B cell (primary cell): ENCODE measurements at regions not wholly inside any gene's neighbourhood (a gene's known extent, or its start where the extent isn't known, plus 50 kb on each side); places are given as distances from the start of the nearest gene placed in this dataset.

Experiments used
- ATAC-seq: fragments of 200-7000 bp; cut with Tn5 transposase; one replicate; pipeline ENCODE4 v1.10.0; 2021; ENCODE audit warnings: low read depth, mild to moderate bottlenecking, moderate number of reproducible peaks, moderate library complexity
- CTCF ChIA-PET: fragments of 350-600 bp; sonication (Branson Sonifier 250); formaldehyde crosslinking; loops from one replicate; lab custom pipeline; 2021; ENCODE audit warnings: antibody characterized with exemption, inconsistent platforms; lab: Charles Lee
- POLR2A ChIA-PET: fragments of 350-600 bp; sonication (Branson Sonifier 250); formaldehyde crosslinking; loops from one replicate; lab custom pipeline; 2021; ENCODE audit warnings: antibody characterized with exemption; lab: Charles Lee
- DNase-seq: peaks from one replicate; pipeline ENCODE4 v3.0.0; 2013
- H2AFZ ChIP-seq: 2 replicates; pipeline ENCODE4 v1.6.1; 2012; ENCODE audit warnings: mild to moderate bottlenecking, low read depth, low read length; ENCODE audit not compliant: insufficient read depth, poor library complexity, severe bottlenecking
- H3K27ac ChIP-seq, 2 donors: 1 replicate in 1 of 2; 2 replicates in 1 of 2; pipeline ENCODE4 v1.5.1; 2012 to 2013; ENCODE audit warnings: low read length in 2 of 2, mild to moderate bottlenecking in 2 of 2, moderate library complexity in 1 of 2
- H3K27me3 ChIP-seq, 4 experiments: fragments of 200-600 bp in 1 of 4; sonication (generic) in 1 of 4; replicated peaks in 1 of 4; 1 replicate in 2 of 4; 2 replicates in 2 of 4; pipeline versions ENCODE4 v1.6.1 to v1.7.0; 2013 to 2016; ENCODE audit warnings: low read length in 3 of 4, mild to moderate bottlenecking in 2 of 4, mixed read lengths in 1 of 4, moderate library complexity in 1 of 4; ENCODE audit not compliant: insufficient read depth in 4 of 4, control insufficient read depth in 3 of 4; ENCODE audit errors: control extremely low read depth in 1 of 4
- H3K36me3 ChIP-seq, 2 experiments: replicated peaks in 1 of 2; 1 replicate in 1 of 2; 2 replicates in 1 of 2; pipeline versions ENCODE4 v1.6.1 to v1.7.1; 2013; ENCODE audit warnings: low read length in 1 of 2; ENCODE audit not compliant: insufficient read depth in 2 of 2, control insufficient read depth in 1 of 2; ENCODE audit errors: control extremely low read depth in 1 of 2, extremely low read depth in 1 of 2
- H3K4me1 ChIP-seq, 2 donors: fragments of 200-600 bp in 1 of 2; sonication (generic) in 1 of 2; 1 replicate in 1 of 2; 2 replicates in 1 of 2; pipeline versions ENCODE4 v1.5.1 to v1.6.1; 2013 to 2017; ENCODE audit warnings: low read length in 2 of 2; ENCODE audit not compliant: control insufficient read depth in 2 of 2, insufficient read depth in 2 of 2
- H3K4me2 ChIP-seq: replicated peaks from 2 replicates; pipeline ENCODE3; 2012; ENCODE audit warnings: mild to moderate bottlenecking, low read depth, low read length; ENCODE audit not compliant: poor library complexity, severe bottlenecking
- H3K4me3 ChIP-seq, 5 experiments: fragments of 200-600 bp in 1 of 5; sonication (generic) in 1 of 5; 1 replicate in 3 of 5; 2 replicates in 2 of 5; pipeline versions ENCODE4 v1.5.1 to v1.7.0; 2011 to 2016; ENCODE audit warnings: low read length in 4 of 5, mild to moderate bottlenecking in 4 of 5, low read depth in 2 of 5, control low read depth in 1 of 5, moderate library complexity in 1 of 5; ENCODE audit not compliant: insufficient read depth in 1 of 5; ENCODE audit errors: control extremely low read depth in 1 of 5, extremely low read depth in 1 of 5
- H3K79me2 ChIP-seq: fragments of 200-600 bp; sonication (generic); one replicate; pipeline ENCODE4 v1.6.0; 2016; ENCODE audit warnings: low read length; ENCODE audit not compliant: control insufficient read depth, insufficient read depth
- H3K9ac ChIP-seq: fragments of 200-600 bp; sonication (generic); 2 replicates; pipeline ENCODE4 v1.6.1; 2017; ENCODE audit warnings: mild to moderate bottlenecking, low read length, moderate library complexity
- H3K9me3 ChIP-seq, 3 donors: one replicate each; pipeline versions ENCODE4 v1.6.1 to v1.7.1; 2013; ENCODE audit warnings: low read length in 2 of 3; ENCODE audit not compliant: control insufficient read depth in 2 of 3, insufficient read depth in 1 of 3; ENCODE audit errors: control extremely low read depth in 1 of 3
- H4K20me1 ChIP-seq: 2 replicates; pipeline ENCODE4 v1.6.0; 2012; ENCODE audit warnings: mild to moderate bottlenecking, low read length; ENCODE audit not compliant: insufficient read depth, control insufficient read depth, poor library complexity, severe bottlenecking
- H3K27ac Mint-ChIP-seq: one replicate; pipeline ENCODE4 v1.8.0; 2021; ENCODE audit warnings: mixed read lengths
- H3K27me3 Mint-ChIP-seq: one replicate; pipeline ENCODE4 v1.8.0; 2021; ENCODE audit warnings: mixed read lengths
- H3K4me1 Mint-ChIP-seq: one replicate; pipeline ENCODE4 v1.8.0; 2021; ENCODE audit warnings: mixed read lengths
- H3K4me3 Mint-ChIP-seq: one replicate; pipeline ENCODE4 v1.8.0; 2021; ENCODE audit warnings: mixed read lengths
- H3K9me3 Mint-ChIP-seq: one replicate; pipeline ENCODE4 v1.8.0; 2022; ENCODE audit warnings: mixed read lengths; ENCODE audit not compliant: insufficient read depth
- EZH2 ChIP-seq: IDR thresholded peaks from 2 replicates; pipeline ENCODE4 v1.6.1; 2012; ENCODE audit warnings: borderline replicate concordance, low read depth, mild to moderate bottlenecking, moderate library complexity, low read length; ENCODE audit not compliant: insufficient read depth, poor library complexity, severe bottlenecking
- WGBS: methylation state at CpG from one replicate; pipeline ENCODE4 v1.1.5; 2013; ENCODE audit warnings: missing lambda C conversion rate; ENCODE audit not compliant: insufficient coverage; 5-methylcytosine and 5-hydroxymethylcytosine counted together
- intact Hi-C: fragments of 100-400 bp; cut with micrococcal nuclease; formaldehyde crosslinking; loops from one replicate; pipeline ENCODE4 v1.10.0; 2022
- TF ChIP-seq, protein P1 (sequence below): fragments of 200-600 bp; IDR thresholded peaks from one replicate; pipeline ENCODE4 v1.8.0; 2022; ENCODE audit warnings: antibody characterized with exemption, mild to moderate bottlenecking

DNA sequence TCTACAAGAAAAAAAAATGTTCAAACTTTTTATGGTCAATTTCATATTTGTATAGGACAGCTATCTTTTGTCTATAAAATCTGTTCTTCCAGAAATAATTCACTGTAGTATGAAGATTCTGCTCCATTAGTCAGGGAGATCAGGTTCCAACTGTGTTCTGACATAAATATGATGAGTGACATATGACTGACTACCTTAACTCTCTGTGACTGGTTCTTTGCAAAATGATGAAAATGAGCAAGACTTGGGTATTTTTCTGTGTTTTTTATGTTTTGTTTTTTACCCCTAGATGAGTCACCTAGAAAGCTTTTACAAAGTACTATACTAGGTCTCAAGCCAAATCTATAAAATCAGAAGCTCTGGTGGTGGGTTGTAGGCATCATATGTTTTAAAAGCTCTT, 229.6 kb downstream of the MMUT start:
- Histone ChIP-seq H3K27ac (no peak overlapping the region), H3K27me3 (no peaks in the 10 kb centered on the region), H2AFZ (no peak overlapping the region), H3K9ac (no peak overlapping the region), H3K4me3 (no peak overlapping the region), H3K4me2 (no peak overlapping the region), H3K4me1 (no peaks in the 10 kb centered on the region), H4K20me1 (no peaks in the 10 kb centered on the region), H3K9me3 (peaks cover 0 to 7% (median 0%) of the 10 kb centered on the region in 3 donors), H3K36me3 (no peaks in the 10 kb centered on the region), H3K79me2 (no peaks in the 10 kb centered on the region)
- ATAC-seq (no peak), DNase-seq (no peak)
- POLR2A ChIA-PET = no interaction called here
- Mint-ChIP-seq H3K4me1 (no peaks in the 10 kb centered on the region), H3K9me3 (peaks cover 15% of the 10 kb centered on the region), H3K27me3 (no peaks in the 10 kb centered on the region), H3K4me3 (no peak overlapping the region), H3K27ac (no peak overlapping the region)
- CTCF ChIA-PET = no interaction called here
- intact Hi-C loops = no loop called here
- TF ChIP-seq, protein P1, sequence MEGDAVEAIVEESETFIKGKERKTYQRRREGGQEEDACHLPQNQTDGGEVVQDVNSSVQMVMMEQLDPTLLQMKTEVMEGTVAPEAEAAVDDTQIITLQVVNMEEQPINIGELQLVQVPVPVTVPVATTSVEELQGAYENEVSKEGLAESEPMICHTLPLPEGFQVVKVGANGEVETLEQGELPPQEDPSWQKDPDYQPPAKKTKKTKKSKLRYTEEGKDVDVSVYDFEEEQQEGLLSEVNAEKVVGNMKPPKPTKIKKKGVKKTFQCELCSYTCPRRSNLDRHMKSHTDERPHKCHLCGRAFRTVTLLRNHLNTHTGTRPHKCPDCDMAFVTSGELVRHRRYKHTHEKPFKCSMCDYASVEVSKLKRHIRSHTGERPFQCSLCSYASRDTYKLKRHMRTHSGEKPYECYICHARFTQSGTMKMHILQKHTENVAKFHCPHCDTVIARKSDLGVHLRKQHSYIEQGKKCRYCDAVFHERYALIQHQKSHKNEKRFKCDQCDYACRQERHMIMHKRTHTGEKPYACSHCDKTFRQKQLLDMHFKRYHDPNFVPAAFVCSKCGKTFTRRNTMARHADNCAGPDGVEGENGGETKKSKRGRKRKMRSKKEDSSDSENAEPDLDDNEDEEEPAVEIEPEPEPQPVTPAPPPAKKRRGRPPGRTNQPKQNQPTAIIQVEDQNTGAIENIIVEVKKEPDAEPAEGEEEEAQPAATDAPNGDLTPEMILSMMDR = no peak
- TF ChIP-seq EZH2 = no peak

DNA sequence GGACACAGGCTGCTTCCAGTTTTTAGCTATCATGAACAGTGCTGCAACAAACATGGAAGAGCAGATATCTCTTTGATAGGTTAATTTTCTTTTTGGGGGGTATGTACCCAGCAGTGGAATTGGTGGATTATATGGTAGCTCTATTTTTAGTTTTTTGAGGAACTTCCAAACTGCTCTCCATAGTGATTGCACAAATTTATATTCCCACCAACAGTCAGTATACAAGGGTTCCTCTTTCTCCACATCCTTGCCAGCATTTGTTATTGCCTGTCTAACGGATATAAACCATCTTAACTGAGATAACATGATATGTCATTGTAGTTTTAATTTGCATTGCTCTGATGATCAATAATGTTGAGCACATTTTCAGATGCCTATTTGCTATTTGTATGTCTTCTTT, 237.6 kb downstream of the MMUT start:
- TF ChIP-seq EZH2 = no peak
- TF ChIP-seq, protein P1 = no peak
- Histone ChIP-seq H3K9me3 (peaks cover 0 to 7% (median 0%) of the 10 kb centered on the region in 3 donors), H3K4me3 (no peak overlapping the region), H3K9ac (no peak overlapping the region), H3K4me2 (no peak overlapping the region), H3K27me3 (no peaks in the 10 kb centered on the region), H4K20me1 (no peaks in the 10 kb centered on the region), H3K27ac (no peak overlapping the region), H3K79me2 (no peaks in the 10 kb centered on the region), H2AFZ (no peak overlapping the region), H3K36me3 (no peaks in the 10 kb centered on the region), H3K4me1 (no peaks in the 10 kb centered on the region)
- Mint-ChIP-seq H3K4me1 (no peaks in the 10 kb centered on the region), H3K27me3 (no peaks in the 10 kb centered on the region), H3K9me3 (peaks cover 10% of the 10 kb centered on the region), H3K27ac (no peak overlapping the region), H3K4me3 (no peak overlapping the region)
- intact Hi-C loops = no loop called here
- ATAC-seq (no peak), DNase-seq (no peak)
- CTCF ChIA-PET = no interaction called here
- POLR2A ChIA-PET = no interaction called here
- WGBS = no CpG with 5 or more reads among the region's 1 CpG
